Body of pancreas (tissue), 4 donors: ENCODE measurements at regions not wholly inside any gene's neighbourhood (a gene's known extent, or its start where the extent isn't known, plus 50 kb on each side); places are given as distances from the start of the nearest gene placed in this dataset.

Experiments used
- ATAC-seq: fragments of 150-250 bp; one replicate; pipeline ENCODE4 v1.9.1; 2016
- DNase-seq, 4 donors: peaks; one replicate each; pipeline ENCODE4 v3.0.0-alpha.2; 2019
- H3K27ac ChIP-seq, 4 donors: fragments of 200-600 bp; sonication (generic); 1 replicate in 3 of 4; 2 replicates in 1 of 4; pipeline versions ENCODE4 v1.5.1 to v1.6.1; 2016 to 2019; ENCODE audit warnings: mild to moderate bottlenecking in 1 of 4, mixed read lengths in 1 of 4, moderate library complexity in 1 of 4
- H3K27me3 ChIP-seq, 2 donors: fragments of 200-600 bp; sonication (generic); one replicate each; pipeline ENCODE4 v1.6.0; 2016; ENCODE audit warnings: mild to moderate bottlenecking in 1 of 2
- H3K36me3 ChIP-seq, 2 donors: fragments of 200-600 bp; sonication (generic); replicated peaks in 1 of 2; 2 replicates each; pipeline ENCODE4 v1.5.1; 2016; ENCODE audit warnings: low read depth in 2 of 2; ENCODE audit not compliant: insufficient read depth in 1 of 2
- H3K4me1 ChIP-seq: fragments of 200-600 bp; sonication (generic); one replicate; pipeline ENCODE4 v1.6.0; 2016
- H3K4me3 ChIP-seq, 2 donors: fragments of 200-600 bp; sonication (generic); 1 replicate in 1 of 2; 2 replicates in 1 of 2; pipeline ENCODE4 v1.5.1; 2016 to 2019
- H3K9me3 ChIP-seq, 3 donors: fragments of 200-600 bp; sonication (generic); 1 replicate in 2 of 3; 2 replicates in 1 of 3; pipeline ENCODE4 v1.5.1; 2016
- CTCF ChIP-seq, 7 experiments: fragments of 450-650 bp in 4 of 7; fragments of 200-600 bp in 3 of 7; sonication (generic) in 3 of 7; IDR thresholded peaks; one replicate each; pipeline ENCODE4 v1.5.1; 2016 to 2019; ENCODE audit warnings: antibody characterized with exemption in 7 of 7
- POLR2A ChIP-seq, 3 donors: fragments of 450-650 bp; IDR thresholded peaks; one replicate each; pipeline ENCODE4 v1.6.1; 2016; ENCODE audit warnings: antibody characterized with exemption in 3 of 3, mild to moderate bottlenecking in 2 of 3
- WGBS, 2 donors: methylation state at CpG; one replicate each; pipeline ENCODE4 v1.1.5; 2017; 5-methylcytosine and 5-hydroxymethylcytosine counted together
- intact Hi-C: fragments of 100-400 bp; cut with DNase I; formaldehyde crosslinking; loops from one replicate; pipeline ENCODE4 v1.15.1; 2023

- TF ChIP-seq CTCF (IDR thresholded peaks at IDR 0.05) (no peak), POLR2A (IDR thresholded peaks at IDR 0.05) (no peak)
- peaks cover 0 to 5% (median 0%) of the 10 kb centered on the region in 3 donors for H3K9me3 ChIP-seq
- no peaks in the 10 kb centered on the region for H3K4me1 ChIP-seq
- 45 to 60% methylated on average over 9 of the region's 9 CpGs for WGBS, 2 donors
- ATAC-seq (no peak), DNase-seq (no peak)
- no peaks in the 10 kb centered on the region for H3K36me3 ChIP-seq
- no peak overlapping the region for H3K4me3 ChIP-seq
- H3K27ac ChIP-seq = no peak overlapping the region
- intact Hi-C loops = no loop called here
- no peaks in the 10 kb centered on the region for H3K27me3 ChIP-seq
Measured at GRCh38 chr18:11268741-11269233, 119.4 kb upstream of the PIEZO2 start.

- ATAC-seq = no peak
- no peak overlapping the region for H3K27ac ChIP-seq
- H3K27me3 ChIP-seq = no peaks in the 10 kb centered on the region
- TF ChIP-seq POLR2A (IDR thresholded peaks at IDR 0.05) (no peak), CTCF (IDR thresholded peaks at IDR 0.05) (no peak)
- WGBS, 2 donors = 17 to 24% methylated on average over 2 of the region's 2 CpGs
- intact Hi-C loops = no loop called here
- peaks cover 0 to 9% (median 0%) of the 10 kb centered on the region in 3 donors for H3K9me3 ChIP-seq
- DNase-seq = no peak
- H3K36me3 ChIP-seq = no peaks in the 10 kb centered on the region
- H3K4me3 ChIP-seq = no peak overlapping the region
- H3K4me1 ChIP-seq = no peaks in the 10 kb centered on the region
Measured at GRCh38 chr18:11268153-11268552, 118.8 kb upstream of the PIEZO2 start.

- 65 to 66% methylated on average over 10 of the region's 10 CpGs for WGBS, 2 donors
- no peaks in the 10 kb centered on the region for H3K36me3 ChIP-seq
- DNase-seq (no peak), ATAC-seq (no peak)
- no peak overlapping the region for H3K4me3 ChIP-seq
- TF ChIP-seq POLR2A (IDR thresholded peaks at IDR 0.05) = no peak
- H3K4me1 ChIP-seq = no peaks in the 10 kb centered on the region
- H3K27ac ChIP-seq = no peak overlapping the region
- H3K27me3 ChIP-seq = no peaks in the 10 kb centered on the region
- intact Hi-C loops = no loop called here
- H3K9me3 ChIP-seq = peaks cover 0 to 9% (median 0%) of the 10 kb centered on the region in 3 donors
Measured at GRCh38 chr18:11266781-11267480, 117.6 kb upstream of the PIEZO2 start.

GRCh38 chr18:11261486-11261885 is 112.1 kb upstream of the PIEZO2 start:
- H3K27me3 ChIP-seq = no peaks in the 10 kb centered on the region
- H3K36me3 ChIP-seq = no peaks in the 10 kb centered on the region
- intact Hi-C loops = no loop called here
- H3K4me1 ChIP-seq = peaks cover 10% of the 10 kb centered on the region
- no peak for TF ChIP-seq POLR2A (IDR thresholded peaks at IDR 0.05)
- TF ChIP-seq CTCF (IDR thresholded peaks at IDR 0.05) = no peak
- no peak for DNase-seq
- 45 to 63% methylated on average over 2 of the region's 2 CpGs for WGBS, 2 donors
- peaks cover 0 to 9% (median 0%) of the 10 kb centered on the region in 3 donors for H3K9me3 ChIP-seq
- H3K27ac ChIP-seq = no peak overlapping the region
- no peak overlapping the region for H3K4me3 ChIP-seq
- ATAC-seq = no peak

GRCh38 chr18:11260961-11261461 is 111.6 kb upstream of the PIEZO2 start:
- DNase-seq = no peak
- H3K36me3 ChIP-seq = no peaks in the 10 kb centered on the region
- H3K9me3 ChIP-seq = peaks cover 0 to 9% (median 0%) of the 10 kb centered on the region in 3 donors
- intact Hi-C loops = no loop called here
- ATAC-seq = peak; percentile 21
- H3K27me3 ChIP-seq = no peaks in the 10 kb centered on the region
- TF ChIP-seq POLR2A (IDR thresholded peaks at IDR 0.05) (no peak), CTCF (IDR thresholded peaks at IDR 0.05) (no peak)
- H3K4me3 ChIP-seq = no peak overlapping the region
- WGBS, 2 donors = 58 to 60% methylated on average over 3 of the region's 3 CpGs
- H3K4me1 ChIP-seq = peaks cover 10% of the 10 kb centered on the region
- no peak overlapping the region for H3K27ac ChIP-seq
